Non-pigmented ciliary epithelial cell (primary cell): ENCODE measurements at regions not wholly inside any gene's neighbourhood (a gene's known extent, or its start where the extent isn't known, plus 50 kb on each side); places are given as distances from the start of the nearest gene placed in this dataset.
"Not testable (repeated sequence)": the region's sequence is repeated elsewhere in the genome, so short reads cannot be mapped to it uniquely, and the experiment has no call there.

Experiments
- DNase-seq: peaks from one replicate; pipeline ENCODE4 v3.0.0-alpha.2; 2010; ENCODE audit warnings: low read depth

DNA sequence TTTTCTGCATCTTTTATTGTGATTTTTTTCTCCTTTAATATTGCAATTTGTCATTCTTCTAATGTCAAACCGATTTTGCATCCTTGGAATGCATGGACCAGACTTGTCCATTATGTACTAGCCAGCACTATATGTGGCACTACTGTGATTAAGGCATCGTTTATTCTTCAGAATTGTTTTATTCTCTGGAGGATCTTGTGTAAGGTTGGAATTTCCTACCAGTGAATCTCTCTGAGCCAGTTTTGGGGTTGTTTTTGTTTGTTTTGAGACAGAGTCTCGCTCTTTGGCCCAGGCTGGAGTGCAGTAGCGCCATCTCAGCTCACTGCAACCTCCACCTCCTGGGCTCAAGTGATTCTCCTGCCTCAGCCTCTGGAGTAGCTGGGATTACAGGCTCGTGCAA lies 58.5 kb downstream of the IGLL5 start:
- no peak for DNase-seq

DNA sequence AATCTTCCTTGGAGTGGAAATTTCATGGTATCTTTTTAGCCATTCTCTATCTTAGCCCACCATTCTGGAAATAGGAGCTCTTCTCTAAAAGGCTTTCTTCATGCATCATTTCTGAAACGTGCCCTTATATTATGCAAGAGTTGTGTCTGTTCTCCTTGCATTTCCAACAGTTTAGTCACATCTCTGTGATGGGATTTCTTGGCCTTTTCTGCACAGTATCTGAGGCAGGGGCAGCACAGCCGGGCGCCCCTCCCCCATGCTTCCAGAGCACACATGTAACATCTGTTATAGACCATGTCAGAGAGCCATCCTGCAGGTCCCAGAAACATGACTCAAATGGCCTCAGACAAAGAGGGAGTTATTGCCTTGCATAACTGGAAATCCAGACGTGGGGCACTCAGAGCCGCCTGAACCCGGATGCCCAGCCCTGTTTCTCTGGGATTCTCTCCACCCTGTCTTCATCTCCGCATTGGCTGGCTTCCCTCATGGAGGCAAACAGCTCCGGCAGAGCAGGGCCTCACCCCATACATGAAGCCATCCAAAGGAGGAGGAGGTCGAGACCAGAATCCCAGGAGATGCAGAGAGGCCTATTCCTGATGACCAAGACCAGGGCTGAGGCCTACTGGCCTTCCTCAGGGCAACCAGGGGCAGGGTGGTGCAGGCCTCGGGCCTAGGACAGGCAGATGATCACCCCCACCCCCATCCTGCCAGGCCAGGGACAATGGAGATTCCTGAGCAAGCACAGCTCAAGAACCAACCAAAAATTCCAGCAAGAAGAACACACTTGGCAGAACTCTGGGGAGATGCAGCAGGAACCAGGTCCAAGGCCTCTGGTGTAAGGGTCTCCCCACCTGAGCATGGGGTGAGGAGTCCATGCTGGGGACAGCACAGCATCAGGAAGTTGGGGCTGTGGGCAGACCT lies 61.3 kb downstream of the IGLL5 start:
- no peak for DNase-seq

DNA sequence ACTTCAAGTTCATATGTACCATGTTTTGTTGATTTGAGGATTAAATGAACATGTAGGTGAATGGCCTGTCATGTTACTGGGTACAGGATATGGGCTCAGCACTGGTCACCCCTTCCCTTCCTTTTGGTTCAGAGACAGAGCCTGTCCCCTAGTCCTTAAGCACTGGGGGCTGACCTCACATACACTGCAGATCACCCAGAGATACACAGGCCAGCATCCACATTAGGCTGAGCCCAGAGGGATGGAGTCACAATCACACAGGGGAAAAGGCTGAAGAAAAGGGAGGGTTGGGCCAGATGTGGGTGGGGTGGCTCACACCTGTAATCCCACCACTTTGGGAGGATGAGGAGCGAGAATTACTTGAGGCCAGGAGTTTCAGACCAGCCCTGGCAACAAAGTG lies 62.3 kb downstream of the IGLL5 start:
- DNase-seq = no peak

DNA sequence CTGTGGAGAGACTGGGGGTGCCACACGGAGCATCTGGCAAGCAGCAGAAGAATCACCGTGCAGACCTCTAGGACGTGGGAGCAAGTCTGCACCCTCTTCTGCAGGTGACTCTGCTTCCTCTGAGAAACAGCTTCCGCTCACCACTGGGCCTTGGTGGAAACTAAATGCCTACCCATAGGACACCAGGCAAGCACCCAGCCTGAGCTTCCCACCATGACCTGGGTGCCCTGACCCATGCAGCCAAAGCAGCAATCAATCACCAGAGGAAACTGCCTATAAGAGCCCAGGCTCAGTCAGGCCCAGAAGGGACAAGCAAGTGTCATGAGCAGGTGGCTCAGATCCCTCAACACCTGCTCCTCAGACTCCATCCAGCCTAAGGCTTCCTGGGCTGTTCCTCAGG lies 63.4 kb downstream of the IGLL5 start:
- DNase-seq = no peak

DNA sequence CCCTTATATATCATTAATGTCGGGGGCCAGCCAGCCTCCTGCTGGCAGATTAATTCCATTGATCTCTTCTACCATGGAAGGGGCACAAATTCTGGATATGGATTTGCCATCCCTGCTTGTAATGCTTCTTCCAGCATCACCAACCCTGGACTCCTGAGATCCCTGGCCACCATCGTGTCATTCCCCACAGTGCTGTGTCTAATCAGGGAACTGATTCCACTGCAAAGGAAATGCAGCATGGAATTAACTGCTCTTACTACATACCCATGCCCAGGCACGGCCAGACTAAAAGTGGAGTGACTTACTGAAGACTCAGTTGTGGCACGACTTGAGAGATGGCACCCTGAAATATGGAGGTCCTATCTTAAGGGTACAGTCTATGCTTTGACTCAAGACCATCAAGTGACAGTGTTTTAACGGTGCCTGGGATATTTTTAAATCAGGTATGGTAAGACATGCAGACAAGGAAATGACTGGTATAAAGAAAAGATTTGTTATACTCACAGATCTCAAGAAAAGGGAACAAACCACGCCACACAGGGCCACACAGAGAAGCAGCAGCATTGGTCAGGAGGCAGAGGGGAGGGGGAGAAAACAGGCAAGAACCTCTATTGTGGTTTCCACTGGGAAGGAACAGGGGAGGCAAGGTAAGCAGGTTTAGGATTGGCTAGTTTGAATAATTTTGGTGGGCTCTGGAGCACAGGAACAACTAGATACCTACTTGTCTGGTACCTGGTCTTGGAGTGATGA lies 65.1 kb downstream of the IGLL5 start:
- DNase-seq = no peak

DNA sequence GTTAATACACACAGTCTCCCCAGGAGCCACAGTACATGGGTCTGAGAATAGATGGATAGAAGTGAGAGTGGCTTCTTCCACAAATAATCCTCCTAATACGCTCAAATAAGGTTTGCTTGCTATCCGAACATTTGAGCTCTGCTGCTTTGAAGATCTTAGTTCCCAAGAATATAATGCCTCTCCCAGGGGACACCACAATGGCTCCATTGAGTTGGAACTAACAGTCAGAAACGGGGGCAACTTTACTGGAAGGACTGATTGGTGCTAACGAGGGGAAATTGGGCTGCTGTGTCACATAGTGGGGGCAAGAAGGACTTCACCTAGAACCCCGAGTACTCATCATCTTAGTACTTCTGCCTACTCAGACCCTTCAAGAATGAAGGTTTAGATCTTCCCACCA lies 66.2 kb downstream of the IGLL5 start:
- no peak for DNase-seq

DNA sequence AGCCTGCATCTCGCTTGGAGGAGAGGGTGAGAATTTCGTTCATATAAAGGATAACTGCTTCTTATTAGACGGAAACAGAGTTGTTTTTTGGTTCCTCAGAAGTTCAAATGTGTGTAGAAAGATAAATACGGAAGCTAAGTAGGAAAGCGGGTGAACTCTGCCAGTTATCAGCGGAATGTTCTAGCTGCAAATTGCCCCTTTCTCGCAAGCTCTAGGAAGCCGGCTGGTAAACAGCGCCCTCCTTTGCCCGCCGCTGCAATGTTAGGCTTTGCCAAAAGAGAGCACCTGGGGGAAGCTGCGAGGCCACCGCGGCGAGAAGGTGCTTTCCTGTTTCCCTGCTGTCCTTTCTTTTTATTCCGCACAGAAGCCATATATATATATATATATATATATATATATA lies 67.0 kb downstream of the IGLL5 start:
- no peak for DNase-seq

DNA sequence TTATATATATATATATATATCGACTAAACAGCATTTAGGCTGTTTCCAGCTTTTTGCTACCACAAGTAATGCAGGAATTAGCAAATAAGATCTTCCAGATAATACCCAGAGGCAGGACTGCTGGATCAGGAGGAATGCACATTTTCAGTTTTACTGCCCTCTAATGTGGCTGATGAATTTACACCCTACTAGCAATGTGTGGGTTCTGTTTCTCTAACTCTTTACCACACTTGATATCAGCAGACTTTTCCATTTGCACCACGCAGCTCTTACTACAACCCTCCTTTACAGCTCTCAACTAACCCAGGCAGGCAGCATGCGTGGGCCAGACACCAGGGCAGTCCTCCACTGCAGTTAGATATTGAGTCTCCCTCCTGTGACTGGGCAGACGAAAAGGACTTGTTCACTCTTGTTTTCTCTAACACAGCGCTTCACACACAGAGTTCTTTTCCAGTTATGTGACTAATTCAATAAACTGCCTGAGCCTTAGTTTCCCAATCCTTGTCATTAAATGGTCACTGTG lies 67.7 kb downstream of the IGLL5 start:
- no peak for DNase-seq

DNA sequence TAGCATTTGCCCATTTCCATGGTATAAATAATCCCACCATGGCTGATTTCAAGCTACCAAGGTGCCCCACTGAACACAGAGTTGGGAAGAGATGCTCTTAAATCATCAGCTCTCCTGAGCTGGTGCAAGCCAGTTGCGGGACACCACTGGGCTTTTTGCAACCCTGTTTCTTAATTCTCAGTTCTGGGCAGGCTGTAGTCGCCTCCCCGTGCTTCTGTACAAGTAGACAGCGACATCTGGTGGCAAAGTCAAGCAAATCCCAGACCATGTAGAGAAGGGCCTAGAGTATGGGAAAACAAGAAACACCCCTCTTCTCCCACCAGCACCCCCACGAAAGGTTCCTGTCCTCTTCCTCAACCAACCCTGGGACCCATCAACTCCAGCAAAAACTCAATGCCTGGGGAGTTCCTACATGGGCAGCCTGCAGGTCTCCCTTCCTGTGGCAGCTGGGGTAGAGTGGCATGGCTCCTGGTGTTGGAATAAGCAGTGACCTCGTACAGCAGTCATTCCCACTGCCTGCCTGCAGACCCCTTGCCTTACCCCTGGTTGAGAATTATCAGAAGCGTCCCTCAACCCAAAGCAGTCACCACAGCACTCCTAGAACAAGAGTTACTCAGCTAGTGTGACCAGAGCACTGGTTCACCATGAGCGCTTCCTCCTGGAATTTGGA lies 68.4 kb downstream of the IGLL5 start:
- peak; percentile 26 for DNase-seq

DNA sequence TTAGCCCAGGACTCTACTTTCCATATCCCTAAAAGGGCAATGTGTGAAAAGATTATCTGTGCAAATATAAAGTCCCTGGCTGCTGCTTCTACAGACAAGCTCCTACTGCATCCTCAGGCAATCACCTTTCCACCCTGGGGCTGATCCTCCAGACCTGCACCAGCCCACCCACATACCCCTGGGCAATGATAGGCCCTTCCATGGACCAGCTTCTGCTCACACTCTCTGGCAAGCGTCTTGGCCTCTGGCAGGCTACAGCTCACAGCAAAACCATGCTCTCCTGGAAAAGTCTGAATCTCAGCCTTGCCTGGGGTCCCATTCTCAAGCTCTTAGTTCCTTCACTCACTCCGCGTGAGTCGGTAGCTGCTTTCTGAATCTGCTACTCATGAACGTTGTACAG lies 69.5 kb downstream of the IGLL5 start:
- no peak for DNase-seq

DNA sequence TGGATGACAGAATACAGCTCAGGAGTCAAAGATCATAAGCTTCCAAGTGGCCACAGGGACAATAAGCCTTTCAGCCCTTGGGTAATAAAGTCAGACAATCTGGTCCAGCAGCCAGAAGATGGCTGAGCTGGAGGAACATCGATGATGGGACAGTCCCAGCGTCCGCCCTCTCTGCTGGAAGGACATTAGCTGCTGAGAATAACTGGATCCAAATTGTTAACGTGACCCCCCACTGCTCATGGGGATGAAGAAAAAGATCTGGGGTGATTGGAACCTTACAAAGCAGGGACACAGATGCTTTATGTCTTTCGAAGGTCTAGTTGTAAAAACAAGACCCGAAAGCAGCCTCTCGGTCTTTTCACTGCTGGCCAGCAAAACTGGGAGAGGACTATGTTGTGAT lies 71.0 kb downstream of the IGLL5 start:
- DNase-seq = no peak

DNA sequence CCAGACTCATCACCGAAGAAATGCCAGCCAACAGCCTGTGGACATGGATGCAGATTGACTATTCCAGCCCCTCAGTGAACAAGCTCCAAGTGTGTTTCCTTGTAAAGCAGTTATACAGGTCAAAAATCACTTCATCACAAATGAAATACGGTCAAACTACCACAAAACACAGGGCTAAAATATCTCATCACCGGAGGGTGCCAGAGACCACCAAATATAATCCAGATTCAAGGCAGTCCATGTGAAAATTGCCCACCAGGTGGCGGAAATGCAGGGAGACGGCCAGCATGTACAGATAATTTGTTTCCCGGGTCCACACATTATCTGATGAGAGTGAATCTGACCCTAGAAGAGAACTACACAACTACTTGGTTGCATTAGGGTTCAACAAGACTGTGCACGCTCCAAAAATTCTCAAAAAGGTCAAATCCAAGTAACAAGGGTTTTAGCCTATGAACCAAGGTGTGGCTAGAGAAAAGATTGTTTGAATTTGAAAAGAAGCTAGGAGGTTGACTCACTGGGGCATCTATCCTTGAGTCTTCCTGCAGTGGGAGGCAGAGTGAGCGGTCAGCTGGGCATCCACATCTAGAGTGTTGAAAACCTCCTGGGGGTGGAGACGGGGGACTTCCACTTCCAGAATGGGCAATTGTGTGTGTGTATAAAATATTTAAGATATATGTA lies 71.7 kb downstream of the IGLL5 start:
- peak; percentile 43 for DNase-seq

DNA sequence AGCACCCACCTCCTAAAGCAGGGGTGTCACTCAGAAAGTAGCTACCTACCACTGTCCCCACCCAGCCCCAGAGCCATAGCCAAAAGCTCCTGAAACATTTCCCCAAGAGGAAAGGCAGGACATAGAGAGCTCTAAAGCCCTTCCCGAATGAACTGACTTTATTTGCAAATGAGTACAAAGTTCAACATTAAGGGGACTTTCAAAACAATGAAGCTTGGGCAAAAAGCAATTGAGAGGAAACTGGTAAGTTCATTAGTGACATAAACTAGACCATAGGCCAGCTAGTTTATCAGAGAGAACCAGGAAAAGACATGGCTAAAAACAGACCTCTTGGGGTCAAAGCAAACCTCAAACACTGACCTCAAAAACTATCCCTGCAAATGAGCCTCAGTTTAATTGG lies 72.7 kb downstream of the IGLL5 start:
- DNase-seq = no peak

DNA sequence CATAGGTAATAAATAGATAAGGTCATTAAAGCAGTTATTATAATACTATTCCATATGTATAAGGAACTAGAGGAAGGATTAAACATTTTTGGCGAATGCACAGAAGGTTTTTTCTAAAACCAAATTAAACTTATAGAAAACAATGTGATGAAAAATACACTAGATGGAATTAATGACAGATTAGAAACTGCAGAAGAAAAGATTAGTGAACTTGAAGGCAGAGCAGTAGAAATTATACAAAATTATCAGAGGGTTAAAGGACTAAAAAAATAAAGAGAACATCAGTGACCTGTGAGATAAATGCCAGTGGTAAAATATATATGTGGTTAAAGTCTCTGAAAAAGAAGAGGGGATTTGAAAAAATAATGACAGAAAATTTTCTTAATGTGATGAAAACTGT lies 74.0 kb downstream of the IGLL5 start:
- DNase-seq = no peak

DNA sequence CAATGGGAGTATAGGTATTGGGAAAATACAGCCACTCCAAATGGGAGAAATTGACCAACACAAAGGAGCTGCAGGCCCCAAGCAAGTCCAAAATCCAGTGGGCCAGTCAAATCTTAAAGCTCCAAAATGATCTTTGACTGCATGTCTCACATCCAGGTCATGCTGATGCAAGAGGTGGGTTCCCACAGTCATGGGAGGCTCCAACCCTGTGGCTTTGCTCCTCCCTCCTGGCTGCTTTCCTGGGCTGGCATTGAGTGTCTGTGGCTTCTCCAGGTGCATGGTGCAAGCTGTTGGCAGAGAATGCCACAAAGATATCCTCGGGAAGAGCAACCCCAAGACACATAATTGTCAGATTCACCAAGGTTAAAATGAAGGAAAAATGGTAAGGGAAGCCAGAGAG lies 80.8 kb downstream of the IGLL5 start:
- DNase-seq = no peak

DNA sequence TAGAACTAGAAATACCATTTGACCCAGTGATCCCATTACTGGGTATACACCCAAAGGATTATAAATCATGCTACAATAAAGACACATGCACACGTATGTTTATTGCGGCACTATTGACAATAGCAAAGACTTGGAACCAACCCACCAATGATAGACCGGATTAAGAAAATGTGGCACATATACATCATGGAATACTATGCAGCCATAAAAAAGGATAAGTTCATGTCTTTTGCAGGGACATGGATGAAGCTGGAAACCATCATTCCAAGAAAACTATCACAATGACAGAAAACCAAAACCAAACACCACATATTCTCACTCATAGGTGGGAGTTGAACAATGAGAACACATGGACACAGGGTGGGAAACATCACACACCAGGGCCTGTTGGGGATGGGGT lies 85.0 kb downstream of the IGLL5 start:
- not testable (repeated sequence) for DNase-seq

DNA sequence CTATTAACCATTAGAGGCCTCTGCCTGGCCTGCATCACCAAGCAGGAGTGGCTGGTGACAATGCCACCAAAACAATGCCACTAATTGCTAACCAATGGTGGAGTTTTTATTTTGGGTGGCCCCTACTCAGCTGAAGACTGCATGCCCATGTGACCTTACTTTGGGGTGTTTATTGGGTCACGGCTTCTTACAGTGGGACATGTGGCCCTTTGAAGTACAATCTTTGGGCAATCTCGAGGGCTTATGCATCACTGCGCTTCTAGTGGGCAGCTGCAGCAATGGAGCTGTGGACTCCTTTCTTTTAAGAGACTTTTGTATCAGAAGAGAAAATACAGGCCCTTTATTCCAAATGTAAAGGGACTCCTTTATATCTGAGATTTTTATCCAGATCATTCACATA lies 85.7 kb downstream of the IGLL5 start:
- no peak for DNase-seq

DNA sequence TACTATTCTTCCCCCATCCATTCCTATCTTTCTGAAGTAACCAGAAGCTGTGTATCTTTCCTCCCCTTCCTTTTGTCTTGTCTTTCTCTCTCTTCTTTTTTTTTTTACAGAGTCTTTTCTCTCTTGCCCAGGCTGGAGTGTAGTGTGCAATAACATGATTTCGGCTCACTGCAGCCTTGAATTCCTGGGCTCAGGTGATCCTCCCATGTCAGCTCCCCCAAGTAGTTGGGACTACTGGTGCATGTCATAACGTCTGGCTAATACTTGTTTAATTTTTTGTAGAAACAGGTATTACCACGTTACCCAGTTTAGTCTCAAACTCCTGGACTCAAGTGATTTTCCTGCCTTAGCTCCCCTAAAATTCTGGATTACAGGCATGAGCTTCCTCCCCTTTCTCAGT lies 86.5 kb downstream of the IGLL5 start:
- no peak for DNase-seq

DNA sequence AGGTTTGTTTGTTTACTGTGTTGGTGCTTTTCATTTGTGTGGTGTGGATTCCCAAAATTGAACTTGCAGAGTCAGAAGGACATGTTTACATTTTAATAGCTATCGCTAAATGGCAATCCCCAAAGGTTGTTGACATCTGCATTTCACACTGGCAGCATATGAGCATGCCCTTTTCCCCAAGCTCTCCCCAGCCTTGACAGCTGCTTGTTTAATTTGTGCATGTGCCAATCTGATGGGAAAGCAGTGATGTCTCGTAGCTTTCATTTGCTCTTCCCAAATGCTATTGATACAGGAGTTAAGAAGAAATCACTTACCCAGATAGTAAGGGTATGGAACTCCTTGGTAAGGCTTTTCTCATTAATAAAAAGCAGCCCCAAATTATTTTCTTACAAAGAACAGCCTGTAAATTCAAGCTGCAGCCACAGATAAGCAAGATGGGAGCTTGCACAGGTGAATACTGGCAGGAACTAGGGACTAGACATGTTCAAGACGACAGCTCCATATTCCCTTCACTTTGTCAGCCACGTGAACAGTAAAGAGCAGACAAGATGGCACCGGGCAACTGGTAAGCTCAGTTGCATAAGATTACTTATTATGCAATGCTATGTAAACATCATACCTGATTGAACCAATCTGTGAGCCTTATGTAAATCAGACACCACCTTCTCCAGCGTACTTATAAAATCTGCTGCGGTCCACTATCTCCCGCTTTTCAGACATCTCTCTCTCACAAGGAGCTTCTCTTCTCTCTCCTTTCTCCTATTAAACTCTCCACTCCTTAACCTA lies 87.4 kb downstream of the IGLL5 start:
- DNase-seq = no peak

DNA sequence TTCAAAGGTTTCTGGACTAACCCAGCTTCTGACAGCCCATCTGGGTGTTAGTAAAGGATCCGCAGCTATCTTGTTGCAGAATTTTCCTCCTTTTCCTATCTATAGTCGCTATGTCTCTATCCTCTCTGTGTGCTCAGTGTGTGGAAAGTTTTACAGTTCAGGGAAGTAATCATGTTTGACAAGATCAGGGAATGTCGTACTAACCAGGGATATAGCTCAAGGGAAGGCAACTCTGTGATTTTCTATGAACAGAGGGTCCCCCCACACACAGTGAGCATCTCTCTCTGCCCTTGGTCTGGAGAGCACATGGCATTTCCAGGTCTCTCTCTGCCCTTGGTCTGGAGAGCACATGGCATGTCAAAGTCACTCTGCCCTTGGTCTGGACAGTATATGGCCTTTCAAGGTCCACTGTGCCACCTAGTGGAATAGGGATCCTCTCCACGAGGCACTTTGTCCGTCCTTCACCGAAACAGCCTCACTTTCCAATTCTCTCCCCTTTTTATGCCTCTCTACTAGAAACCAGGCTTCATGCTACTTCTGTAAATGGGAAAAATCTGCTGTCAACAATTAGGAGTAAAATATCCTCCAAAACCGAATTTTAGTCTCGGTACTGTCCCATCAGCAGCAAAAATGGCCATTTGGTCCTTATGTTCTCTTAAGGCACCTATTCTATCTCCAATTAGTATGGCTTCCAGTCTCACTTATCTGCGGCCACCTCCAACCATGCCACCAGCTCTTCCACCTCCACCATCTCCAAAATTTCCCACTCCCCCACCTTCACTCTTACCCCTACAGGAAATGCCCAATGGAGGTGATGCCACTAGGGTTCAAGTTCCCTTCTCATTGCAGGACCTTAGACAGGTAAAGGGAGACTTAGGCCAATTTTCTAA lies 88.7 kb downstream of the IGLL5 start:
- DNase-seq = no peak
